ENCODE measurements at regions not wholly inside any gene's neighbourhood (a gene's known extent, or its start where the extent isn't known, plus 50 kb on each side); places are given as distances from the start of the nearest gene placed in this dataset.

- TF ChIP-seq, protein P1, sequence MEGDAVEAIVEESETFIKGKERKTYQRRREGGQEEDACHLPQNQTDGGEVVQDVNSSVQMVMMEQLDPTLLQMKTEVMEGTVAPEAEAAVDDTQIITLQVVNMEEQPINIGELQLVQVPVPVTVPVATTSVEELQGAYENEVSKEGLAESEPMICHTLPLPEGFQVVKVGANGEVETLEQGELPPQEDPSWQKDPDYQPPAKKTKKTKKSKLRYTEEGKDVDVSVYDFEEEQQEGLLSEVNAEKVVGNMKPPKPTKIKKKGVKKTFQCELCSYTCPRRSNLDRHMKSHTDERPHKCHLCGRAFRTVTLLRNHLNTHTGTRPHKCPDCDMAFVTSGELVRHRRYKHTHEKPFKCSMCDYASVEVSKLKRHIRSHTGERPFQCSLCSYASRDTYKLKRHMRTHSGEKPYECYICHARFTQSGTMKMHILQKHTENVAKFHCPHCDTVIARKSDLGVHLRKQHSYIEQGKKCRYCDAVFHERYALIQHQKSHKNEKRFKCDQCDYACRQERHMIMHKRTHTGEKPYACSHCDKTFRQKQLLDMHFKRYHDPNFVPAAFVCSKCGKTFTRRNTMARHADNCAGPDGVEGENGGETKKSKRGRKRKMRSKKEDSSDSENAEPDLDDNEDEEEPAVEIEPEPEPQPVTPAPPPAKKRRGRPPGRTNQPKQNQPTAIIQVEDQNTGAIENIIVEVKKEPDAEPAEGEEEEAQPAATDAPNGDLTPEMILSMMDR (IDR thresholded peaks at IDR 0.05) = no peak
Observed at GRCh38 chr4:96936886-96937285, 1097.0 kb downstream of the PDHA2 start.

DNA sequence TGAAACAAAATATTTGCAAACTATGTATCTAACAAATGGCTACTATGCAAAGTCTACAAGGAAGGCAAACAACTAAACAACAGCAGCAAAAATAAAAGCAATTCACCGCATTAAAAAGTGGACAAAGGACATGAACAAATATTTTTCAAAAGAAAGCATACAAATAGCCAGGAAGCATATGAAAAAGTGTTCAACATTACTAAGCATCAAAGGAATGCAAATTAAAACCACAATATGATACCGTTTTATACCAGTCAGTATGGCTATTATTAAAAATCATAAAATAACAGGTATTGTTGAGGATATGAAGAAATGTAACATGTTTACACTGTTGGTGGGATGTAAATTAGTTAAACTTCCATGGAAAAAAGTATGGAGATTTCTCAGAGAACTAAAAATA is 1106.7 kb downstream of the PDHA2 start:
- DNase-seq (ENCODE audit: low spot score) (no peak), ATAC-seq (ENCODE audit: low FRiP score) (no peak)
- TF ChIP-seq, protein P1 (IDR thresholded peaks at IDR 0.05) = no peak

More at GRCh38 chr4:96936886-96937285, 1097.0 kb downstream of the PDHA2 start:
- DNase-seq (ENCODE audit: low spot score) (no peak), ATAC-seq (ENCODE audit: low FRiP score) (no peak)

DNA sequence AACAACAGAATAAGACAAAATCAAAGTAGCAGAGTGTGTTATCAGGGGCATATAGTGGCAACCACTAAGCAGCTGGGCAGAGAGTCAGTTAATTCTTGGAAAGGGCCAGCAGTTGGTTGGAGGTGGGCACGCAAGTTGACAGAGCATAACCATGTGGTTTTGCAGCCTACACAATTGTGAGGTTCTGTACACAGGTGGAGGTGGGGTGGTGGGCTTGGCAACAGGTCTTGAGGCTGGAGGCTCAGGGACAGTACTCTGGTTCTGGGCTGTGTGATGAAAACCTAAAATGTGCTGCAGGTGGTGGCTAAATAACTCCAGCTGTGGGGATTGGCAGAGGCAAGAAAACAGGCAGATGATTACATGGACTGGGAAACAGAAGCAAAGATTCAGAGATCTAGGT is 1112.7 kb downstream of the PDHA2 start:
- ATAC-seq (ENCODE audit: low FRiP score) = no peak
- TF ChIP-seq, protein P1 (IDR thresholded peaks at IDR 0.05) = no peak
- no peak for DNase-seq (ENCODE audit: low spot score)

GRCh38 chr4:96955226-96955625 is 1115.3 kb downstream of the PDHA2 start:
- no peak for ATAC-seq (ENCODE audit: low FRiP score)
- DNase-seq (ENCODE audit: low spot score) = no peak
- TF ChIP-seq, protein P1 (IDR thresholded peaks at IDR 0.05) = no peak

GRCh38 chr4:96955691-96956090 is 1115.8 kb downstream of the PDHA2 start:
- no peak for ATAC-seq (ENCODE audit: low FRiP score)
- DNase-seq (ENCODE audit: low spot score) = no peak
- TF ChIP-seq, protein P1 (IDR thresholded peaks at IDR 0.05) = no peak

- ATAC-seq (ENCODE audit: low FRiP score) (no peak), DNase-seq (ENCODE audit: low spot score) (no peak)
- TF ChIP-seq, protein P1 (IDR thresholded peaks at IDR 0.05) = no peak
Observed at GRCh38 chr4:96969455-96969854, 1129.6 kb downstream of the PDHA2 start.

- DNase-seq (ENCODE audit: low spot score) = no peak
- TF ChIP-seq, protein P1 (IDR thresholded peaks at IDR 0.05) = no peak
- ATAC-seq (ENCODE audit: low FRiP score) = no peak
Observed at GRCh38 chr4:96972920-96973319, 1133.0 kb downstream of the PDHA2 start.

Data from omental fat pad (tissue), 3 donors.